HepG2 (cell line): ENCODE measurements at regions not wholly inside any gene's neighbourhood (a gene's known extent, or its start where the extent isn't known, plus 50 kb on each side); places are given as distances from the start of the nearest gene placed in this dataset.
A peak's percentile ranks its signal among the peaks of the same experiment; 100 is the strongest.

Experiments
- FOSL2 ChIP-seq: sonication (generic); formaldehyde crosslinking; IDR thresholded peaks from 2 replicates; pipeline ENCODE4 v1.4.0; 2020; ENCODE audit warnings: missing genetic modification reagents
- FOXA3 ChIP-seq: IDR thresholded peaks from 2 replicates; pipeline ENCODE4 v1.6.1; 2016; ENCODE audit warnings: missing genetic modification reagents, missing compliant biosample characterization
- GFI1 ChIP-seq: sonication (generic); formaldehyde crosslinking; IDR thresholded peaks from 2 replicates; pipeline ENCODE4 v1.5.0; 2020; ENCODE audit warnings: missing genetic modification reagents, mild to moderate bottlenecking, borderline replicate concordance
- HOXA3 ChIP-seq: sonication (generic); formaldehyde crosslinking; IDR thresholded peaks from 2 replicates; pipeline ENCODE4 v1.5.0; 2020; ENCODE audit warnings: missing genetic modification reagents
- KDM1A ChIP-seq: IDR thresholded peaks from 2 replicates; pipeline ENCODE4 v1.6.1; 2016; ENCODE audit warnings: missing compliant biosample characterization
- NCOA2 ChIP-seq: sonication (generic); formaldehyde crosslinking; IDR thresholded peaks from 2 replicates; pipeline ENCODE4 v1.8.0; 2022; ENCODE audit warnings: inconsistent platforms
- NCOR1 ChIP-seq: fragments of 200-600 bp; sonication (generic); IDR thresholded peaks from 2 replicates; pipeline ENCODE4 v1.7.0; 2017; ENCODE audit warnings: antibody characterized with exemption, low read length, borderline replicate concordance
- POLR2G ChIP-seq: fragments of 200-400 bp; formaldehyde crosslinking; IDR thresholded peaks from 2 replicates; pipeline ENCODE4 v1.6.1; 2018; ENCODE audit warnings: mild to moderate bottlenecking, low read depth, low read length, moderate library complexity
- SAP130 ChIP-seq: IDR thresholded peaks from 2 replicates; pipeline ENCODE4 v1.6.1; 2016; ENCODE audit warnings: low read depth
- SMYD3 ChIP-seq: sonication (generic); formaldehyde crosslinking; IDR thresholded peaks from 2 replicates; pipeline ENCODE4 v1.8.1; 2023; ENCODE audit warnings: mild to moderate bottlenecking, missing genetic modification reagents
- SOX5 ChIP-seq: IDR thresholded peaks from 2 replicates; pipeline ENCODE4 v1.6.1; 2016; ENCODE audit warnings: borderline replicate concordance
- SOX6 ChIP-seq, 2 experiments: fragments of 450-650 bp in 1 of 2; sonication (generic) in 1 of 2; formaldehyde crosslinking in 1 of 2; IDR thresholded peaks; 2 replicates each; pipeline versions ENCODE4 v1.4.0 to v1.6.1; 2017 to 2020; ENCODE audit warnings: antibody characterized with exemption in 1 of 2, mild to moderate bottlenecking in 1 of 2, missing genetic modification reagents in 1 of 2
- YEATS4 ChIP-seq: sonication (generic); formaldehyde crosslinking; IDR thresholded peaks from 2 replicates; pipeline ENCODE4 v1.4.0; 2020; ENCODE audit warnings: missing genetic modification reagents, borderline replicate concordance
- ZFP41 ChIP-seq: sonication (generic); formaldehyde crosslinking; IDR thresholded peaks from 2 replicates; pipeline ENCODE4 v1.4.0; 2020; ENCODE audit warnings: mild to moderate bottlenecking, missing genetic modification reagents, borderline replicate concordance
- ZNF281 ChIP-seq: sonication (generic); formaldehyde crosslinking; IDR thresholded peaks from 2 replicates; pipeline ENCODE4 v1.4.0; 2020; ENCODE audit warnings: missing genetic modification reagents, borderline replicate concordance
- TF ChIP-seq, protein P1 (sequence below): sonication (generic); IDR thresholded peaks from 2 replicates; pipeline ENCODE4 v1.6.1; 2016; ENCODE audit warnings: low read depth, borderline replicate concordance
- TF ChIP-seq, protein P2 (sequence below): sonication (generic); formaldehyde crosslinking; IDR thresholded peaks from 2 replicates; pipeline ENCODE4 v1.5.0; 2020; ENCODE audit warnings: mild to moderate bottlenecking, missing genetic modification reagents, borderline replicate concordance
- TF ChIP-seq, protein P3 (sequence below): sonication (generic); formaldehyde crosslinking; IDR thresholded peaks from 2 replicates; pipeline ENCODE4 v1.5.1; 2020; ENCODE audit warnings: mild to moderate bottlenecking, missing genetic modification reagents, borderline replicate concordance

DNA sequence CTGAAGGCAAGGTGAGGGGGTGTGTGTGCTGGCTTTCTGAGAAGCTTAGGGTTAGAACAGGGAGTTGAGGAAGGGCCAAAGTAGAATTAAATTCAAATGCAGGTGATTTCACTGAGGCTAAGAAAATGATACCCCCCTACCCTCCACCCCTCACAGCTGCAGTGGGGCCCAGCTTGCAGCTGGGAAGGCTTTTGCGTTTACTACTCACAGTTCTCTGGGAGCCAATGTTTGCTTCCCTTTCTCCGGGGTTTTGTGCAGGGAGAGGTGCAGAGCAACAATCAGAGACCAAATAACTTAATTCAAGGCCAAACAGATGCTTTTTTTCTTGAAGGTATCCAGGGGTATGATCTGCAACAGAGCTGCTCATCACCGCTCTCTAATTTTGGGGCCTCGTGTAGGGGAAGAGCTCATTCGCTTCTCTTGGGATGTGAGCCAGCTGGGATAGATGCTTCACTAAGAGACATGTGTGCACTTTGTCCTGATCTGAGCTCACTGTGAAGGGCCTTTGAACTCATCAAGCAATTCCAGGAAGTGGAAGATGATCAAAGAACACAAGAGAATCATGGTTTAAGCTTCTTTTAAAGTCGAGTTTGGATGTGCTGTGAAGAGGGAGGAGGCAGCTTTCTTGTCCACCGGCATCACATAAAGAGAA, 122.7 kb upstream of the C1GALT1C1 start (continued):
- peak; percentile 34; the same call in 1 of the 2 replicates for TF ChIP-seq NCOR1
- TF ChIP-seq, protein P1, sequence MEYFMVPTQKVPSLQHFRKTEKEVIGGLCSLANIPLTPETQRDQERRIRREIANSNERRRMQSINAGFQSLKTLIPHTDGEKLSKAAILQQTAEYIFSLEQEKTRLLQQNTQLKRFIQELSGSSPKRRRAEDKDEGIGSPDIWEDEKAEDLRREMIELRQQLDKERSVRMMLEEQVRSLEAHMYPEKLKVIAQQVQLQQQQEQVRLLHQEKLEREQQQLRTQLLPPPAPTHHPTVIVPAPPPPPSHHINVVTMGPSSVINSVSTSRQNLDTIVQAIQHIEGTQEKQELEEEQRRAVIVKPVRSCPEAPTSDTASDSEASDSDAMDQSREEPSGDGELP, result peak; percentile 56; the same call in 1 of the 2 replicates
- peak; percentile 59; the same call in 1 of the 2 replicates for TF ChIP-seq POLR2G
- TF ChIP-seq SOX6 (IDR thresholded peaks at IDR 0.05), result no peak
- TF ChIP-seq SOX6 (CRISPR knock-in tag; IDR thresholded peaks at IDR 0.05), result peak; percentile 52
- TF ChIP-seq, protein P2, sequence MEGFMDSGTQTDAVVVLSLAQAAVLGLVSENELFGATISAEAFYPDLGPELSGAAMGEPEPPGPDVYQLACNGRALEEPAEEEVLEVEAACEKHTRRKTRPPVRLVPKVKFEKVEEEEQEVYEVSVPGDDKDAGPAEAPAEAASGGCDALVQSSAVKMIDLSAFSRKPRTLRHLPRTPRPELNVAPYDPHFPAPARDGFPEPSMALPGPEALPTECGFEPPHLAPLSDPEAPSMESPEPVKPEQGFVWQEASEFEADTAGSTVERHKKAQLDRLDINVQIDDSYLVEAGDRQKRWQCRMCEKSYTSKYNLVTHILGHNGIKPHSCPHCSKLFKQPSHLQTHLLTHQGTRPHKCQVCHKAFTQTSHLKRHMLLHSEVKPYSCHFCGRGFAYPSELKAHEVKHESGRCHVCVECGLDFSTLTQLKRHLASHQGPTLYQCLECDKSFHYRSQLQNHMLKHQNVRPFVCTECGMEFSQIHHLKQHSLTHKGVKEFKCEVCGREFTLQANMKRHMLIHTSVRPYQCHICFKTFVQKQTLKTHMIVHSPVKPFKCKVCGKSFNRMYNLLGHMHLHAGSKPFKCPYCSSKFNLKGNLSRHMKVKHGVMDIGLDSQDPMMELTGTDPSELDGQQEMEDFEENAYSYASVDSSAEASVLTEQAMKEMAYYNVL (CRISPR knock-in tag), result 0 out of 2 replicates have a peak, but pooled peaks have one; percentile 22
- peak; percentile 33; the same call in 1 of the 2 replicates for TF ChIP-seq FOSL2 (CRISPR knock-in tag)
- TF ChIP-seq SAP130 (CRISPR knock-in tag), result 0 out of 2 replicates have a peak, but pooled peaks have one; percentile 37
- TF ChIP-seq ZNF281, result peak; percentile 30; the same call in 1 of the 2 replicates
- TF ChIP-seq, protein P3, sequence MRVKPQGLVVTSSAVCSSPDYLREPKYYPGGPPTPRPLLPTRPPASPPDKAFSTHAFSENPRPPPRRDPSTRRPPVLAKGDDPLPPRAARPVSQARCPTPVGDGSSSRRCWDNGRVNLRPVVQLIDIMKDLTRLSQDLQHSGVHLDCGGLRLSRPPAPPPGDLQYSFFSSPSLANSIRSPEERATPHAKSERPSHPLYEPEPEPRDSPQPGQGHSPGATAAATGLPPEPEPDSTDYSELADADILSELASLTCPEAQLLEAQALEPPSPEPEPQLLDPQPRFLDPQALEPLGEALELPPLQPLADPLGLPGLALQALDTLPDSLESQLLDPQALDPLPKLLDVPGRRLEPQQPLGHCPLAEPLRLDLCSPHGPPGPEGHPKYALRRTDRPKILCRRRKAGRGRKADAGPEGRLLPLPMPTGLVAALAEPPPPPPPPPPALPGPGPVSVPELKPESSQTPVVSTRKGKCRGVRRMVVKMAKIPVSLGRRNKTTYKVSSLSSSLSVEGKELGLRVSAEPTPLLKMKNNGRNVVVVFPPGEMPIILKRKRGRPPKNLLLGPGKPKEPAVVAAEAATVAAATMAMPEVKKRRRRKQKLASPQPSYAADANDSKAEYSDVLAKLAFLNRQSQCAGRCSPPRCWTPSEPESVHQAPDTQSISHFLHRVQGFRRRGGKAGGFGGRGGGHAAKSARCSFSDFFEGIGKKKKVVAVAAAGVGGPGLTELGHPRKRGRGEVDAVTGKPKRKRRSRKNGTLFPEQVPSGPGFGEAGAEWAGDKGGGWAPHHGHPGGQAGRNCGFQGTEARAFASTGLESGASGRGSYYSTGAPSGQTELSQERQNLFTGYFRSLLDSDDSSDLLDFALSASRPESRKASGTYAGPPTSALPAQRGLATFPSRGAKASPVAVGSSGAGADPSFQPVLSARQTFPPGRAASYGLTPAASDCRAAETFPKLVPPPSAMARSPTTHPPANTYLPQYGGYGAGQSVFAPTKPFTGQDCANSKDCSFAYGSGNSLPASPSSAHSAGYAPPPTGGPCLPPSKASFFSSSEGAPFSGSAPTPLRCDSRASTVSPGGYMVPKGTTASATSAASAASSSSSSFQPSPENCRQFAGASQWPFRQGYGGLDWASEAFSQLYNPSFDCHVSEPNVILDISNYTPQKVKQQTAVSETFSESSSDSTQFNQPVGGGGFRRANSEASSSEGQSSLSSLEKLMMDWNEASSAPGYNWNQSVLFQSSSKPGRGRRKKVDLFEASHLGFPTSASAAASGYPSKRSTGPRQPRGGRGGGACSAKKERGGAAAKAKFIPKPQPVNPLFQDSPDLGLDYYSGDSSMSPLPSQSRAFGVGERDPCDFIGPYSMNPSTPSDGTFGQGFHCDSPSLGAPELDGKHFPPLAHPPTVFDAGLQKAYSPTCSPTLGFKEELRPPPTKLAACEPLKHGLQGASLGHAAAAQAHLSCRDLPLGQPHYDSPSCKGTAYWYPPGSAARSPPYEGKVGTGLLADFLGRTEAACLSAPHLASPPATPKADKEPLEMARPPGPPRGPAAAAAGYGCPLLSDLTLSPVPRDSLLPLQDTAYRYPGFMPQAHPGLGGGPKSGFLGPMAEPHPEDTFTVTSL (CRISPR knock-in tag), result peak; percentile 20; the same call in 1 of the 2 replicates
- 0 out of 2 replicates have a peak, but pooled peaks have one; percentile 29 for TF ChIP-seq GFI1
- peak; percentile 43; the same call in 1 of the 2 replicates for TF ChIP-seq SOX5 (CRISPR knock-in tag)
- no peak for TF ChIP-seq SMYD3 (CRISPR knock-in tag)
- peak; percentile 22; the same call in 1 of the 2 replicates for TF ChIP-seq HOXA3 (CRISPR knock-in tag)
- no peak for TF ChIP-seq ZFP41
- TF ChIP-seq NCOA2 (CRISPR knock-in tag), result peak; percentile 69
- peak; percentile 37; the same call in 1 of the 2 replicates for TF ChIP-seq FOXA3 (CRISPR knock-in tag)
- peak; percentile 21; the same call in 1 of the 2 replicates for TF ChIP-seq KDM1A (CRISPR knock-in tag)
- TF ChIP-seq YEATS4 (CRISPR knock-in tag), result no peak
